Upper lobe of right lung (tissue), 1 donor: ENCODE measurements at regions not wholly inside any gene's neighbourhood (a gene's known extent, or its start where the extent isn't known, plus 50 kb on each side); places are given as distances from the start of the nearest gene placed in this dataset.

Experiments used
- ATAC-seq: fragments of 200-7000 bp; cut with Tn5 transposase; one replicate; pipeline ENCODE4 v1.9.1; 2020; ENCODE audit warnings: mild to moderate bottlenecking, moderate library complexity
- DNase-seq: peaks from one replicate; pipeline ENCODE4 v3.0.0-alpha.2; 2020
- H3K27ac ChIP-seq: fragments of 200-600 bp; one replicate; pipeline ENCODE4 v1.8.0; 2022
- H3K27me3 ChIP-seq: fragments of 200-600 bp; one replicate; pipeline ENCODE4 v1.8.0; 2022; ENCODE audit warnings: mild to moderate bottlenecking
- H3K36me3 ChIP-seq: fragments of 200-600 bp; one replicate; pipeline ENCODE4 v1.8.0; 2022
- H3K4me1 ChIP-seq: fragments of 200-600 bp; one replicate; pipeline ENCODE4 v1.8.0; 2022
- H3K4me3 ChIP-seq: fragments of 200-600 bp; one replicate; pipeline ENCODE4 v1.8.0; 2022; ENCODE audit warnings: mild to moderate bottlenecking
- H3K9me3 ChIP-seq: fragments of 200-600 bp; one replicate; pipeline ENCODE4 v1.8.0; 2022
- intact Hi-C: fragments of 100-400 bp; cut with DNase I; formaldehyde crosslinking; loops from one replicate; pipeline ENCODE4 v1.11.0; 2022
- TF ChIP-seq, protein P1 (sequence below): fragments of 200-600 bp; IDR thresholded peaks from one replicate; pipeline ENCODE4 v1.8.0; 2022; ENCODE audit warnings: antibody characterized with exemption
- donor health status: DM: no; HTN: yes; CAD: no; lungs with severe emphysema.

DNA sequence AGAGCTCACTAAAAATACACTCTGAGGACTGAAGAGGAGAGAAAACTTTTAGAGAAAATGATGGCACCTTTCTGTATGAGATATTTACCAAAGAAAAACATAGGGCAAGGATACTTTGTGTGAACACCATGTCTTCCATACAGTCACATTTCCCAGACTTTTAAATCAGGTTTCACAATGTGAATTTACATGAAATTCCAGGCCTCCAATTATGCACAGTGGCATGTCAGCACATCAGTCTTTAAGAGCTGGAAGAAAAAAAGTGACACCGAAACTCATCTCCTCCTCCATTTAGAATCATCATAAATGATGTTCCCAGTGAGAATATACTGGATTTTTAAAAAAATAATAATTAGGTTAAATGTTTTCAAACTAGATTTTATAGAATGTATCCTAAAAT lies 232.2 kb upstream of the UBASH3B start:
- no peaks in the 10 kb centered on the region for H3K4me1 ChIP-seq
- DNase-seq (no peak), ATAC-seq (no peak)
- H3K36me3 ChIP-seq = no peaks in the 10 kb centered on the region
- H3K27me3 ChIP-seq = no peaks in the 10 kb centered on the region
- intact Hi-C loops = no loop called here
- TF ChIP-seq, protein P1, sequence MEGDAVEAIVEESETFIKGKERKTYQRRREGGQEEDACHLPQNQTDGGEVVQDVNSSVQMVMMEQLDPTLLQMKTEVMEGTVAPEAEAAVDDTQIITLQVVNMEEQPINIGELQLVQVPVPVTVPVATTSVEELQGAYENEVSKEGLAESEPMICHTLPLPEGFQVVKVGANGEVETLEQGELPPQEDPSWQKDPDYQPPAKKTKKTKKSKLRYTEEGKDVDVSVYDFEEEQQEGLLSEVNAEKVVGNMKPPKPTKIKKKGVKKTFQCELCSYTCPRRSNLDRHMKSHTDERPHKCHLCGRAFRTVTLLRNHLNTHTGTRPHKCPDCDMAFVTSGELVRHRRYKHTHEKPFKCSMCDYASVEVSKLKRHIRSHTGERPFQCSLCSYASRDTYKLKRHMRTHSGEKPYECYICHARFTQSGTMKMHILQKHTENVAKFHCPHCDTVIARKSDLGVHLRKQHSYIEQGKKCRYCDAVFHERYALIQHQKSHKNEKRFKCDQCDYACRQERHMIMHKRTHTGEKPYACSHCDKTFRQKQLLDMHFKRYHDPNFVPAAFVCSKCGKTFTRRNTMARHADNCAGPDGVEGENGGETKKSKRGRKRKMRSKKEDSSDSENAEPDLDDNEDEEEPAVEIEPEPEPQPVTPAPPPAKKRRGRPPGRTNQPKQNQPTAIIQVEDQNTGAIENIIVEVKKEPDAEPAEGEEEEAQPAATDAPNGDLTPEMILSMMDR = no peak
- H3K27ac ChIP-seq = no peak overlapping the region
- H3K4me3 ChIP-seq = no peak overlapping the region
- no peaks in the 10 kb centered on the region for H3K9me3 ChIP-seq

DNA sequence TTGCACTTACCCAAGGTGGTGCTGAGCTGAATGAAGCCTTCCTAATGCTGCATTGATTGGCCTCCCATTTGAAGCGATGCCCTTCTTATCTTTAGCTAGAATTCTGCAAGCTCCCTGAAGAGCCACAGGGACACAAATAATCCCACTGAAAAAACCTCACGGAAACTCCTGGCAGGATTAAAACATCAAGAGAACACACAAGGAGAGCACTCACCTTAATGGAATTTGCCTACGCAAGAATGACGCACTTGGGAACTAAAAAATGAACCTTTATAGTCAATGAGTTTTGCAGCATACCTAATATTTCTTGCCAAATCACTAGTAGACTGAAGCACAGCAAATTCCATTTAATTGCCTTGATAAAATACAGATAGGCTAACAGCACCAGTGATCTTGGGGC lies 232.8 kb upstream of the UBASH3B start:
- TF ChIP-seq, protein P1 = no peak
- Histone ChIP-seq H3K4me1 (no peaks in the 10 kb centered on the region), H3K4me3 (no peak overlapping the region), H3K9me3 (no peaks in the 10 kb centered on the region), H3K27me3 (no peaks in the 10 kb centered on the region), H3K36me3 (no peaks in the 10 kb centered on the region), H3K27ac (no peak overlapping the region)
- intact Hi-C loops = no loop called here
- ATAC-seq (no peak), DNase-seq (no peak)

DNA sequence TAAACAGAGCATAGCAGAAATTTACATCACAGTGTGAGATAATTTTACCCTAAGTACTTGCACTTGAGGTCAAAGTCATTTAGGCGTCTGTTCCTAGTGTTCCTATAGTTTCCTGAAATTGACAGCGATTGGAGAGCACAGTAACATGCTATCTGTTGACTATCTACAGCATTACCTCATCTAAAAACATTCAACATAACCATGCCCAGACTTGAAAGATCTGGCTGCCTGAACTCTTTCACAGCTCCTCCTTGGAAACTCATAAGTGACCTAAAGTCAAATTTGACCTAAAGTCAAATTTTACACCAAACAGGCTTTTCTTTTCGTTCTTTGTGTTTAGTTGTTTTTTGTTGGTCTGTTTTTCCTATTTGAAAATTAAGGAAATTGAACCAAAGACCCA lies 233.8 kb upstream of the UBASH3B start:
- TF ChIP-seq, protein P1 = no peak
- ATAC-seq (no peak), DNase-seq (no peak)
- Histone ChIP-seq H3K4me1 (no peaks in the 10 kb centered on the region), H3K9me3 (no peaks in the 10 kb centered on the region), H3K36me3 (no peaks in the 10 kb centered on the region), H3K4me3 (no peak overlapping the region), H3K27ac (no peak overlapping the region), H3K27me3 (no peaks in the 10 kb centered on the region)
- intact Hi-C loops = no loop called here

DNA sequence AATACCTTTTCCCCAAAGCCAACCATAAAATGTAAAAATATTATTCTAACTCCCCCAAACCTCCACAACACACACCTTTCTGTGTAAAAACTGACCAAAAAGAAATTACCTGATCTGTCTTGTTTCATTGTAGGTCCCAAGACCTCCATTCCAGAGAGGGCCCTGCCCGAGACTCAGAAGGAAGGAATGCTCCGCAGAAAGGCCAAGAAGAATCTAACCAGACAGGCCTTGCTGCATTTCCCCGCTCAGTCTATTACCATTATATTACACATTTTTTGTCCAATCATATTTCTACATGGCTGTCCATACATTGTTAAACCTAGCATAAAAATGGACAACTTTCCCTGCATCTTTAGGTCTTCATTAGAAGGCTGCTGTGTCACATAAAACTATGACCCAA lies 237.5 kb upstream of the UBASH3B start:
- Histone ChIP-seq H3K4me1 (no peaks in the 10 kb centered on the region), H3K36me3 (no peaks in the 10 kb centered on the region), H3K4me3 (no peak overlapping the region), H3K9me3 (peaks cover 9% of the 10 kb centered on the region), H3K27me3 (no peaks in the 10 kb centered on the region), H3K27ac (no peak overlapping the region)
- intact Hi-C loops = no loop called here
- DNase-seq = no peak
- no peak for ATAC-seq
- TF ChIP-seq, protein P1 = no peak

DNA sequence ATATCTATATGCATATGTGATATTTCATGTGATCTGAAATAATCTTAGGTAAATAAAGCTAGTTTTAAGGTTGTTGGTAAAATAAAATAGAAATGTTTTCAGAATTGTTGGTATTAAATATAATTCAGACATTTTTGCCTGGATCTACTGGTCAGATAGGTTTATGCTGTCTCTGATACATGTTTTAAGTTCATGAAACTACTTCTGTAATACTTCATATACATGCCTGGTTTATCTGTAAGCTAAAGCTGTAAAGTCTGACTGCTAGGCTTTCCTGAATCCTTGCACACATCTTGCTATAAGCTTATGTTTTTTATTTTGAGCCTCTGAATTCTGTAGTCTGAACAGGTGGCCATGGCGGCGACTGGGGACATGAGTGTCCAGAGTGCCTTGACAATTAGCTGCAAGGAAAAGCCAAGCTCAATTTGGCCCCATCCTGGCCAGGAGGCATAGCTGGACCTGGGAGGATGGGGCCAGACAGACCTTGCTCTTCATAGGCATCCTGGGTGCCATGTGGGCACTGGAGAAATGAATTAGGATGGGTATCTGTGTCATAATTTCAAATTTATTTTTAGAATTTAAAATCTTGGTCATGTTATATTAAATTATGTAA lies 241.0 kb upstream of the UBASH3B start:
- Histone ChIP-seq H3K4me1 (no peaks in the 10 kb centered on the region), H3K27me3 (no peaks in the 10 kb centered on the region), H3K9me3 (peaks cover 9% of the 10 kb centered on the region), H3K27ac (no peak overlapping the region), H3K36me3 (no peaks in the 10 kb centered on the region), H3K4me3 (no peak overlapping the region)
- intact Hi-C loops = no loop called here
- TF ChIP-seq, protein P1 = no peak
- DNase-seq (no peak), ATAC-seq (no peak)

DNA sequence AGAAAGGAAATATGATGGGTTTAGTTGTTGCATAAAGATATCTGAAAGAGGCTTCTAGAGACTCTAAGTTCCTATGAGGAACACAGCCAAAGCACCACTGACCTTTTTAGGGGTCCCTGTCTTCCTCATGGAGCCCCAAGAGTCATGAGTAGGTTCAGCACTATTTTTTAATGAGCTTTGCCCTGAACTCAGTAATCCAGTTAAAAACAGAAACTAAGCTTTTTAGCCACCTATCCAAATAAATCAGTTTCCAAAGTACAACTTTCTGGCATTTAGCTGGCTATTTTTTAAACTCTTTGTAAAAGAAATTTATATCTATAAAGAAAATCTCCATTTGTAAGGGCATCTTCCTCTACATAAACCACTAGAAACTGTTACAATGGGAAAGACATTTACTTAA lies 241.8 kb upstream of the UBASH3B start:
- intact Hi-C loops = no loop called here
- no peak overlapping the region for H3K27ac ChIP-seq
- no peaks in the 10 kb centered on the region for H3K36me3 ChIP-seq
- no peaks in the 10 kb centered on the region for H3K27me3 ChIP-seq
- TF ChIP-seq, protein P1 = no peak
- peaks cover 9% of the 10 kb centered on the region for H3K9me3 ChIP-seq
- H3K4me3 ChIP-seq = no peak overlapping the region
- ATAC-seq (no peak), DNase-seq (no peak)
- H3K4me1 ChIP-seq = no peaks in the 10 kb centered on the region
